Breast epithelium (tissue), 3 donors: ENCODE measurements at regions not wholly inside any gene's neighbourhood (a gene's known extent, or its start where the extent isn't known, plus 50 kb on each side); places are given as distances from the start of the nearest gene placed in this dataset.

Experiments
- CTCF ChIP-seq, 3 donors: fragments of 450-650 bp; IDR thresholded peaks; one replicate each; pipeline ENCODE4 v1.5.1; 2016 to 2017; ENCODE audit warnings: antibody characterized with exemption in 3 of 3, mild to moderate bottlenecking in 3 of 3, moderate library complexity in 3 of 3
- POLR2A ChIP-seq: fragments of 450-650 bp; IDR thresholded peaks from one replicate; pipeline ENCODE4 v1.6.1; 2016; ENCODE audit warnings: antibody characterized with exemption, mild to moderate bottlenecking, moderate library complexity

- no peak for TF ChIP-seq POLR2A
- TF ChIP-seq CTCF (IDR thresholded peaks at IDR 0.05), result no peak
Observed at GRCh38 chr2:167855211-167855610, 392.2 kb downstream of the STK39 start.
